A549 (cell line): ENCODE measurements at regions not wholly inside any gene's neighbourhood (a gene's known extent, or its start where the extent isn't known, plus 50 kb on each side); places are given as distances from the start of the nearest gene placed in this dataset.

Experiments used
- ATAC-seq, 2 experiments: fragments of 200-7000 bp in 1 of 2; fragments of >200 bp in 1 of 2; cut with Nextera tagmentation in 1 of 2; cut with Tn5 transposase in 1 of 2; 3 replicates each; pipeline versions ENCODE4 v1.8.0 to v1.9.1; 2018 to 2020; ENCODE audit warnings: mild to moderate bottlenecking in 1 of 2, moderate library complexity in 1 of 2
- CTCF ChIA-PET: fragments of 300-600 bp; sonication (Branson Sonifier 250); formaldehyde crosslinking; extraction: SDS; loops from one replicate; lab custom pipeline; 2021; ENCODE audit warnings: antibody characterized with exemption, inconsistent platforms; lab: Yijun Ruan, JAX
- POLR2A ChIA-PET: fragments of 350-600 bp; formaldehyde crosslinking; extraction: SDS; loops from one replicate; lab custom pipeline; 2021; ENCODE audit warnings: antibody characterized with exemption, inconsistent platforms; lab: Yijun Ruan, JAX
- DNase-seq, 2 experiments: peaks; one replicate each; pipeline versions ENCODE4 v3.0.0 to v3.0.0-alpha.2; 2011 to 2016; ENCODE audit warnings: low read depth in 1 of 2, low spot score in 1 of 2
- FAIRE-seq: peaks from 2 replicates; lab custom pipeline; 2011; peaks lifted over from hg19 to GRCh38; lab: Jason Lieb, UNC
- H3K27ac ChIP-seq, 2 experiments: fragments of >200 bp; sonication (Bioruptor Twin); formaldehyde crosslinking; 3 replicates each; pipeline ENCODE4 v1.5.1; 2016 to 2017
- H3K4me1 ChIP-seq: fragments of >200 bp; sonication (Bioruptor Twin); formaldehyde crosslinking; 3 replicates; pipeline ENCODE4 v1.6.1; 2016
- H3K4me2 ChIP-seq: fragments of >200 bp; sonication (Bioruptor Twin); formaldehyde crosslinking; 3 replicates; pipeline ENCODE4 v1.6.1; 2016
- H3K4me3 ChIP-seq: fragments of >200 bp; sonication (Bioruptor Twin); formaldehyde crosslinking; 3 replicates; pipeline ENCODE4 v1.5.1; 2016
- H3K9me3 ChIP-seq: fragments of >200 bp; sonication (Bioruptor Twin); formaldehyde crosslinking; 3 replicates; pipeline ENCODE4 v1.6.1; 2016
- CEBPB ChIP-seq, 2 experiments: fragments of >200 bp in 1 of 2; sonication (Bioruptor Twin) in 1 of 2; formaldehyde crosslinking in 1 of 2; IDR thresholded peaks; 2 replicates each; pipeline ENCODE4 v1.6.1; 2012 to 2016
- EP300 ChIP-seq, 2 experiments: fragments of >200 bp; sonication (Bioruptor Twin); formaldehyde crosslinking; IDR thresholded peaks; 2 replicates in 1 of 2; 3 replicates in 1 of 2; pipeline ENCODE4 v1.6.1; 2016 to 2017
- ESRRA ChIP-seq: fragments of 150-350 bp; IDR thresholded peaks from 2 replicates; pipeline ENCODE4 v1.6.1; 2014; ENCODE audit warnings: mild to moderate bottlenecking, low read length, borderline replicate concordance
- FOSL2 ChIP-seq, 2 experiments: fragments of 450-650 bp in 1 of 2; fragments of >200 bp in 1 of 2; sonication (Bioruptor Twin) in 1 of 2; formaldehyde crosslinking; IDR thresholded peaks; 2 replicates each; pipeline versions ENCODE4 v1.5.0 to v1.6.1; 2016 to 2020; ENCODE audit warnings: mild to moderate bottlenecking in 1 of 2, moderate library complexity in 1 of 2
- HOXB5 ChIP-seq: fragments of 250-450 bp; sonication (Bioruptor Pico); IDR thresholded peaks from 2 replicates; pipeline ENCODE4 v1.5.0; 2020; ENCODE audit warnings: mild to moderate bottlenecking, moderate library complexity
- JUNB ChIP-seq: fragments of >200 bp; sonication (Bioruptor Twin); formaldehyde crosslinking; IDR thresholded peaks from 2 replicates; pipeline ENCODE4 v1.6.1; 2016
- MAZ ChIP-seq: fragments of 150-350 bp; IDR thresholded peaks from 2 replicates; pipeline ENCODE4 v1.6.1; 2014; ENCODE audit warnings: antibody characterized with exemption, low read depth, low read length, borderline replicate concordance
- MYC ChIP-seq: IDR thresholded peaks from 2 replicates; pipeline ENCODE4 v1.6.1; 2012; ENCODE audit warnings: mild to moderate bottlenecking, inconsistent platforms, low read length, improper control_type of control experiment, borderline replicate concordance
- NR3C1 ChIP-seq: fragments of >200 bp; sonication (Bioruptor Twin); formaldehyde crosslinking; IDR thresholded peaks from 3 replicates; pipeline ENCODE4 v1.6.1; 2017
- PHF8 ChIP-seq: fragments of 200-600 bp; sonication (generic); IDR thresholded peaks from 2 replicates; pipeline ENCODE4 v1.6.1; 2016; ENCODE audit warnings: low read depth, mild to moderate bottlenecking, antibody characterized with exemption, moderate library complexity, borderline replicate concordance
- POLR2A ChIP-seq: IDR thresholded peaks from 2 replicates; pipeline ENCODE4 v1.6.1; 2012; ENCODE audit warnings: mild to moderate bottlenecking, low read length
- RNF2 ChIP-seq: fragments of 200-600 bp; sonication (generic); IDR thresholded peaks from 2 replicates; pipeline ENCODE4 v1.6.1; 2016; ENCODE audit warnings: low read depth, mild to moderate bottlenecking, antibody characterized with exemption, moderate library complexity, borderline replicate concordance
- ZNF302 ChIP-seq: fragments of 250-450 bp; sonication (Bioruptor Pico); IDR thresholded peaks from 2 replicates; pipeline ENCODE4 v1.9.0; 2021; ENCODE audit warnings: inconsistent platforms, mild to moderate bottlenecking, moderate library complexity
- WGBS: methylation state at CpG from one replicate; pipeline ENCODE4 v1.1.6; 2017; ENCODE audit errors: missing lambda C conversion rate; 5-methylcytosine and 5-hydroxymethylcytosine counted together
- TF ChIP-seq, protein P1 (sequence below): fragments of 250-450 bp; sonication (Bioruptor Pico); IDR thresholded peaks from 2 replicates; pipeline ENCODE4 v1.5.0; 2020; ENCODE audit warnings: low read depth, mild to moderate bottlenecking, moderate library complexity
- TF ChIP-seq, protein P2 (sequence below): IDR thresholded peaks from 2 replicates; pipeline ENCODE4 v1.6.1; 2012
- TF ChIP-seq, protein P3 (sequence below): fragments of >200 bp; sonication (Bioruptor Twin); formaldehyde crosslinking; IDR thresholded peaks from 3 replicates; pipeline ENCODE4 v1.6.1; 2016
- TF ChIP-seq, protein P4 (sequence below): fragments of 200-600 bp; sonication (generic); IDR thresholded peaks from 2 replicates; pipeline ENCODE4 v1.6.1; 2016; ENCODE audit warnings: antibody characterized with exemption, mild to moderate bottlenecking, moderate library complexity
- TF ChIP-seq, protein P5 (sequence below): fragments of 250-450 bp; sonication (Bioruptor Pico); IDR thresholded peaks from 2 replicates; pipeline ENCODE4 v1.5.0; 2021; ENCODE audit warnings: mild to moderate bottlenecking, moderate library complexity, borderline replicate concordance

DNA sequence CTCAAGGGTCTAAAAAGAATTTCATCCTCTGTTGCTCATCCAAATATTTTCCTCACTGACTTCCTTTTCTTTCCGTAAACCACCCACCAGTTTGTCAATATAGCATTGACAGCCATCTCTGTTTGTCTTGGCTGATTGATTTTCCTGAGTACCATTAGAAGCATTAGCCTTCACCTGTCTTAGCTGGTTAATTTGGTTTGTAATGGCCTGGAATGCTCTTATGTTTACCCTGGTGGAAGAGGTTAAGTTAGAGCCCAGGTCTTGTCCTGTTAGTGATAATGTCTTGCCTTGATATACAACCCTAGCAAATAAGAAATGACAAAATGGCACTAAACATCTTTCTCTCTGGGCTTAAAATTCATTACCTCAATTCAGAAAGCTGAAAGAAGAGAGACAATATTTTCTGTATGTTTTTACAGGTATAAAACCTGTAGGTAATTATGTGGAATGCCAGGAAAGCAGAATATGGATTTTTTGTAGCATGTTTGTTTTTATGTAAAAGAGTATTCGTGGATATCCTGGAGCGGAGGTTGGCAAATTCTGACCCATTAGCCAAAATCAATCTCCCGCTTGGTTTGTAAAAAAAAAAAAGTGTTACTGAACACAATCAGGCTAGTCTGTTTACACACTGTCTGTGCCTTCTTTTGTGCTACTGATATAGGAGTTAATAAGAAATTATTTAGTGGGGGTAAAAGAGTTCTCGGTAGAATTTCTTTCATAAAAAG, 224.4 kb upstream of the DAAM1 start:
- ChIA-PET CTCF (no interaction called here), POLR2A (no interaction called here)
- ATAC-seq (no peak), DNase-seq (no peak), FAIRE-seq (no peak)
- Histone ChIP-seq H3K27ac (no peak overlapping the region), H3K4me2 (no peak overlapping the region), H3K4me1 (no peaks in the 10 kb centered on the region), H3K4me3 (no peak overlapping the region), H3K9me3 (no peaks in the 10 kb centered on the region)
- 68% methylated on average over 5 of the region's 5 CpGs for WGBS
- no peak for TF ChIP-seq HOXB5
- TF ChIP-seq FOSL2 (IDR thresholded peaks at IDR 0.05), result no peak
- TF ChIP-seq FOSL2 (CRISPR knock-in tag; IDR thresholded peaks at IDR 0.05), result no peak
- TF ChIP-seq ESRRA, result no peak
- no peak for TF ChIP-seq MAZ
- no peak for TF ChIP-seq NR3C1
- TF ChIP-seq, protein P1, sequence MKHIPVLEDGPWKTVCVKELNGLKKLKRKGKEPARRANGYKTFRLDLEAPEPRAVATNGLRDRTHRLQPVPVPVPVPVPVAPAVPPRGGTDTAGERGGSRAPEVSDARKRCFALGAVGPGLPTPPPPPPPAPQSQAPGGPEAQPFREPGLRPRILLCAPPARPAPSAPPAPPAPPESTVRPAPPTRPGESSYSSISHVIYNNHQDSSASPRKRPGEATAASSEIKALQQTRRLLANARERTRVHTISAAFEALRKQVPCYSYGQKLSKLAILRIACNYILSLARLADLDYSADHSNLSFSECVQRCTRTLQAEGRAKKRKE (CRISPR knock-in tag), result no peak
- no peak for TF ChIP-seq PHF8
- TF ChIP-seq, protein P2, sequence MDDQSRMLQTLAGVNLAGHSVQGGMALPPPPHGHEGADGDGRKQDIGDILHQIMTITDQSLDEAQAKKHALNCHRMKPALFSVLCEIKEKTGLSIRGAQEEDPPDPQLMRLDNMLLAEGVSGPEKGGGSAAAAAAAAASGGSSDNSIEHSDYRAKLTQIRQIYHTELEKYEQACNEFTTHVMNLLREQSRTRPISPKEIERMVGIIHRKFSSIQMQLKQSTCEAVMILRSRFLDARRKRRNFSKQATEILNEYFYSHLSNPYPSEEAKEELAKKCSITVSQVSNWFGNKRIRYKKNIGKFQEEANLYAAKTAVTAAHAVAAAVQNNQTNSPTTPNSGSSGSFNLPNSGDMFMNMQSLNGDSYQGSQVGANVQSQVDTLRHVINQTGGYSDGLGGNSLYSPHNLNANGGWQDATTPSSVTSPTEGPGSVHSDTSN, result no peak
- TF ChIP-seq, protein P3, sequence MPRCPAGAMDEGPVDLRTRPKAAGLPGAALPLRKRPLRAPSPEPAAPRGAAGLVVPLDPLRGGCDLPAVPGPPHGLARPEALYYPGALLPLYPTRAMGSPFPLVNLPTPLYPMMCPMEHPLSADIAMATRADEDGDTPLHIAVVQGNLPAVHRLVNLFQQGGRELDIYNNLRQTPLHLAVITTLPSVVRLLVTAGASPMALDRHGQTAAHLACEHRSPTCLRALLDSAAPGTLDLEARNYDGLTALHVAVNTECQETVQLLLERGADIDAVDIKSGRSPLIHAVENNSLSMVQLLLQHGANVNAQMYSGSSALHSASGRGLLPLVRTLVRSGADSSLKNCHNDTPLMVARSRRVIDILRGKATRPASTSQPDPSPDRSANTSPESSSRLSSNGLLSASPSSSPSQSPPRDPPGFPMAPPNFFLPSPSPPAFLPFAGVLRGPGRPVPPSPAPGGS, result no peak
- TF ChIP-seq CEBPB (IDR thresholded peaks at IDR 0.05), result no peak
- TF ChIP-seq POLR2A, result no peak
- TF ChIP-seq ZNF302 (CRISPR knock-in tag), result no peak
- no peak for TF ChIP-seq RNF2

DNA sequence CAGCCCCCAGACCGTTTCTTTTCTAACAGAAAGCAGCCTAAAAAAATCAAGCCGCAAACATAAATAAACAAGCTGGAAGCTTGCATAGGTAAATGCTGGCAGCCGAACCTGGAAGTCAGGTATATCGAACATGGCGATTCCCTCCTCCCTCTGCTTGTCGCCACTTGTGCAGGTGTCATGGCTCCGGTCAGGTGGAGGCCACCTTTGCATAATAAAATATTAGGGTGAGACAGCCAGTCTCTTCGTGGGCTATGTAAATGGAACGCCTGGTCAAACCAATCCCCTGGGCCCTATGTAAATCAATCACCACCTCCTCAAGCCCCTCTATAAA, 223.9 kb upstream of the DAAM1 start:
- DNase-seq, result no peak
- CTCF ChIA-PET, result no interaction called here
- FAIRE-seq, result no peak
- H3K9me3 ChIP-seq, result no peaks in the 10 kb centered on the region
- H3K4me3 ChIP-seq, result no peak overlapping the region
- TF ChIP-seq EP300 (IDR thresholded peaks at IDR 0.05) (no peak), JUNB (no peak), MYC (no peak), CEBPB (IDR thresholded peaks at IDR 0.05) (no peak), ESRRA (no peak)
- TF ChIP-seq, protein P4, sequence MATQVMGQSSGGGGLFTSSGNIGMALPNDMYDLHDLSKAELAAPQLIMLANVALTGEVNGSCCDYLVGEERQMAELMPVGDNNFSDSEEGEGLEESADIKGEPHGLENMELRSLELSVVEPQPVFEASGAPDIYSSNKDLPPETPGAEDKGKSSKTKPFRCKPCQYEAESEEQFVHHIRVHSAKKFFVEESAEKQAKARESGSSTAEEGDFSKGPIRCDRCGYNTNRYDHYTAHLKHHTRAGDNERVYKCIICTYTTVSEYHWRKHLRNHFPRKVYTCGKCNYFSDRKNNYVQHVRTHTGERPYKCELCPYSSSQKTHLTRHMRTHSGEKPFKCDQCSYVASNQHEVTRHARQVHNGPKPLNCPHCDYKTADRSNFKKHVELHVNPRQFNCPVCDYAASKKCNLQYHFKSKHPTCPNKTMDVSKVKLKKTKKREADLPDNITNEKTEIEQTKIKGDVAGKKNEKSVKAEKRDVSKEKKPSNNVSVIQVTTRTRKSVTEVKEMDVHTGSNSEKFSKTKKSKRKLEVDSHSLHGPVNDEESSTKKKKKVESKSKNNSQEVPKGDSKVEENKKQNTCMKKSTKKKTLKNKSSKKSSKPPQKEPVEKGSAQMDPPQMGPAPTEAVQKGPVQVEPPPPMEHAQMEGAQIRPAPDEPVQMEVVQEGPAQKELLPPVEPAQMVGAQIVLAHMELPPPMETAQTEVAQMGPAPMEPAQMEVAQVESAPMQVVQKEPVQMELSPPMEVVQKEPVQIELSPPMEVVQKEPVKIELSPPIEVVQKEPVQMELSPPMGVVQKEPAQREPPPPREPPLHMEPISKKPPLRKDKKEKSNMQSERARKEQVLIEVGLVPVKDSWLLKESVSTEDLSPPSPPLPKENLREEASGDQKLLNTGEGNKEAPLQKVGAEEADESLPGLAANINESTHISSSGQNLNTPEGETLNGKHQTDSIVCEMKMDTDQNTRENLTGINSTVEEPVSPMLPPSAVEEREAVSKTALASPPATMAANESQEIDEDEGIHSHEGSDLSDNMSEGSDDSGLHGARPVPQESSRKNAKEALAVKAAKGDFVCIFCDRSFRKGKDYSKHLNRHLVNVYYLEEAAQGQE, result no peak
- TF ChIP-seq, protein P5, sequence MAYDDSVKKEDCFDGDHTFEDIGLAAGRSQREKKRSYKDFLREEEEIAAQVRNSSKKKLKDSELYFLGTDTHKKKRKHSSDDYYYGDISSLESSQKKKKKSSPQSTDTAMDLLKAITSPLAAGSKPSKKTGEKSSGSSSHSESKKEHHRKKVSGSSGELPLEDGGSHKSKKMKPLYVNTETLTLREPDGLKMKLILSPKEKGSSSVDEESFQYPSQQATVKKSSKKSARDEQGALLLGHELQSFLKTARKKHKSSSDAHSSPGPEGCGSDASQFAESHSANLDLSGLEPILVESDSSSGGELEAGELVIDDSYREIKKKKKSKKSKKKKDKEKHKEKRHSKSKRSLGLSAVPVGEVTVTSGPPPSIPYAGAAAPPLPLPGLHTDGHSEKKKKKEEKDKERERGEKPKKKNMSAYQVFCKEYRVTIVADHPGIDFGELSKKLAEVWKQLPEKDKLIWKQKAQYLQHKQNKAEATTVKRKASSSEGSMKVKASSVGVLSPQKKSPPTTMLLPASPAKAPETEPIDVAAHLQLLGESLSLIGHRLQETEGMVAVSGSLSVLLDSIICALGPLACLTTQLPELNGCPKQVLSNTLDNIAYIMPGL (CRISPR knock-in tag), result no peak
- no peak for ATAC-seq
- H3K4me2 ChIP-seq, result no peak overlapping the region
- POLR2A ChIA-PET, result no interaction called here
- no peak overlapping the region for H3K27ac ChIP-seq
- no peaks in the 10 kb centered on the region for H3K4me1 ChIP-seq
- 70% methylated on average over 9 of the region's 9 CpGs for WGBS
